H1 (cell line): ENCODE measurements at regions not wholly inside any gene's neighbourhood (a gene's known extent, or its start where the extent isn't known, plus 50 kb on each side); places are given as distances from the start of the nearest gene placed in this dataset.

ENCODE experiments used
- CTCF ChIA-PET: fragments of 300-600 bp; sonication (Branson Sonifier 250); formaldehyde crosslinking; loops from one replicate; lab custom pipeline; 2021; ENCODE audit not compliant: partially characterized antibody; lab: Charles Lee
- POLR2A ChIA-PET: fragments of 300-600 bp; sonication (Branson Sonifier 250); formaldehyde crosslinking; loops from one replicate; lab custom pipeline; 2021; ENCODE audit warnings: inconsistent platforms; ENCODE audit not compliant: partially characterized antibody; lab: Charles Lee
- DNase-seq, 2 experiments: peaks; one replicate each; pipeline versions ENCODE4 v3.0.0 to v3.0.0-alpha.2; 2010 to 2022; ENCODE audit warnings: low spot score in 2 of 2, low read depth in 1 of 2, mixed read lengths in 1 of 2
- FAIRE-seq: peaks from 2 replicates; lab custom pipeline; 2011; peaks lifted over from hg19 to GRCh38; lab: Jason Lieb, UNC
- H2AFZ ChIP-seq: 2 replicates; pipeline ENCODE4 v1.8.1; 2012; ENCODE audit warnings: low read length, inconsistent platforms
- H2AK5ac ChIP-seq: 2 replicates; pipeline ENCODE4 v1.6.1; 2013; ENCODE audit warnings: low read depth, low read length
- H2BK120ac ChIP-seq: replicated peaks from 2 replicates; pipeline ENCODE3; 2013; ENCODE audit warnings: low read depth, low read length, inconsistent platforms
- H2BK12ac ChIP-seq: 2 replicates; pipeline ENCODE4 v1.6.1; 2013; ENCODE audit warnings: low read depth, low read length
- H2BK15ac ChIP-seq: 2 replicates; pipeline ENCODE4 v1.6.1; 2013; ENCODE audit warnings: low read length
- H2BK20ac ChIP-seq: 2 replicates; pipeline ENCODE4 v1.6.1; 2013; ENCODE audit warnings: low read length
- H2BK5ac ChIP-seq: 2 replicates; pipeline ENCODE4 v1.6.1; 2013; ENCODE audit warnings: low read depth, low read length
- H3K14ac ChIP-seq: 2 replicates; pipeline ENCODE4 v1.6.1; 2013; ENCODE audit warnings: inconsistent platforms; ENCODE audit not compliant: insufficient read length
- H3K18ac ChIP-seq: 2 replicates; pipeline ENCODE4 v1.6.1; 2013; ENCODE audit warnings: low read length; ENCODE audit errors: extremely low read depth
- H3K23ac ChIP-seq: 2 replicates; pipeline ENCODE4 v1.6.1; 2013; ENCODE audit warnings: inconsistent platforms; ENCODE audit not compliant: insufficient read length
- H3K23me2 ChIP-seq: 2 replicates; pipeline ENCODE4 v1.6.1; 2013; ENCODE audit warnings: low read depth, low read length
- H3K27ac ChIP-seq: 2 replicates; pipeline ENCODE4 v1.6.1; 2011; ENCODE audit warnings: low read depth, low read length, inconsistent platforms
- H3K27me3 ChIP-seq, 4 experiments: replicated peaks in 1 of 4; 1 replicate in 1 of 4; 2 replicates in 3 of 4; pipeline versions ENCODE4 v1.6.1 to v1.8.1; 2011 to 2013; ENCODE audit warnings: low read length in 3 of 4, mild to moderate bottlenecking in 3 of 4, inconsistent platforms in 2 of 4, mixed read lengths in 2 of 4, moderate library complexity in 1 of 4; ENCODE audit not compliant: control insufficient read depth in 3 of 4, insufficient read depth in 3 of 4; ENCODE audit errors: extremely low read depth in 1 of 4
- H3K36me3 ChIP-seq, 4 experiments: 2 replicates each; pipeline versions ENCODE4 v1.6.1 to v1.8.1; 2011 to 2013; ENCODE audit warnings: mild to moderate bottlenecking in 4 of 4, low read length in 3 of 4, moderate library complexity in 2 of 4, control low read depth in 1 of 4, inconsistent platforms in 1 of 4; ENCODE audit not compliant: insufficient read depth in 4 of 4, control insufficient read depth in 2 of 4
- H3K4ac ChIP-seq: replicated peaks from 2 replicates; pipeline ENCODE3; 2013; ENCODE audit warnings: low read length, low read depth, mixed read lengths, inconsistent platforms; ENCODE audit not compliant: insufficient read length
- H3K4me1 ChIP-seq, 4 experiments: replicated peaks in 1 of 4; 1 replicate in 1 of 4; 2 replicates in 3 of 4; pipeline versions ENCODE4 v1.6.1 to v1.8.1; 2011 to 2013; ENCODE audit warnings: low read length in 3 of 4, inconsistent platforms in 2 of 4, mixed read lengths in 1 of 4; ENCODE audit not compliant: insufficient read depth in 4 of 4, control insufficient read depth in 3 of 4
- H3K4me2 ChIP-seq, 2 experiments: 2 replicates each; pipeline versions ENCODE4 v1.6.1 to v1.8.1; 2011 to 2013; ENCODE audit warnings: low read depth in 2 of 2, low read length in 2 of 2, control low read depth in 1 of 2, inconsistent platforms in 1 of 2, mild to moderate bottlenecking in 1 of 2; ENCODE audit not compliant: insufficient read depth in 1 of 2
- H3K4me3 ChIP-seq, 4 experiments: fragments of 200-600, 300-600 bp in 1 of 4; sonication (generic), shearing (Covaris generic), sonication (Bioruptor Twin) in 1 of 4; 2 replicates each; pipeline versions ENCODE4 v1.5.1 to v1.8.1; 2011 to 2016; ENCODE audit warnings: low read length in 4 of 4, low read depth in 3 of 4, control low read depth in 2 of 4, inconsistent platforms in 2 of 4, mild to moderate bottlenecking in 2 of 4, mixed read lengths in 1 of 4, moderate library complexity in 1 of 4; ENCODE audit not compliant: insufficient read depth in 2 of 4; ENCODE audit errors: extremely low read depth in 1 of 4
- H3K56ac ChIP-seq: replicated peaks from 2 replicates; pipeline ENCODE3; 2013; ENCODE audit warnings: low read depth, mild to moderate bottlenecking, mixed read lengths, low read length, inconsistent platforms; ENCODE audit not compliant: insufficient read length
- H3K79me1 ChIP-seq: 2 replicates; pipeline ENCODE4 v1.6.1; 2013; ENCODE audit warnings: low read depth, low read length, control low read depth
- H3K79me2 ChIP-seq, 2 experiments: 2 replicates each; pipeline versions ENCODE4 v1.6.1 to v1.8.1; 2012 to 2013; ENCODE audit warnings: low read length in 2 of 2, mild to moderate bottlenecking in 2 of 2, inconsistent platforms in 1 of 2; ENCODE audit not compliant: insufficient read depth in 2 of 2, control insufficient read depth in 1 of 2
- H3K9ac ChIP-seq, 4 experiments: replicated peaks in 1 of 4; 1 replicate in 1 of 4; 2 replicates in 3 of 4; pipeline versions ENCODE4 v1.6.1 to v1.8.1; 2011 to 2013; ENCODE audit warnings: low read depth in 3 of 4, low read length in 3 of 4, control low read depth in 2 of 4, mild to moderate bottlenecking in 2 of 4, moderate library complexity in 2 of 4, inconsistent platforms in 1 of 4; ENCODE audit errors: extremely low read depth in 1 of 4
- H3K9me3 ChIP-seq, 2 experiments: 2 replicates each; pipeline versions ENCODE4 v1.6.1 to v1.8.1; 2012 to 2013; ENCODE audit warnings: mild to moderate bottlenecking in 2 of 2, moderate library complexity in 2 of 2, control low read depth in 1 of 2, inconsistent platforms in 1 of 2, low read depth in 1 of 2, low read length in 1 of 2, mixed read lengths in 1 of 2; ENCODE audit not compliant: insufficient read depth in 2 of 2
- H4K20me1 ChIP-seq, 2 experiments: replicated peaks in 1 of 2; 2 replicates each; pipeline versions ENCODE3 to v1.8.1; 2011 to 2013; ENCODE audit warnings: inconsistent platforms in 2 of 2, low read length in 2 of 2, mild to moderate bottlenecking in 1 of 2; ENCODE audit not compliant: insufficient read depth in 2 of 2, control insufficient read depth in 1 of 2
- H4K5ac ChIP-seq: 2 replicates; pipeline ENCODE4 v1.6.1; 2013; ENCODE audit warnings: low read length, low read depth, mixed read lengths, inconsistent platforms; ENCODE audit not compliant: insufficient read length
- H4K8ac ChIP-seq: 2 replicates; pipeline ENCODE4 v1.8.0; 2013; ENCODE audit warnings: mild to moderate bottlenecking, moderate library complexity, low read length, inconsistent platforms; ENCODE audit not compliant: insufficient read depth; ENCODE audit errors: extremely low read depth
- H4K91ac ChIP-seq: replicated peaks from 2 replicates; pipeline ENCODE3; 2013; ENCODE audit warnings: low read length, mixed read lengths, inconsistent platforms; ENCODE audit not compliant: insufficient read length
- ATF3 ChIP-seq: IDR thresholded peaks from 2 replicates; pipeline ENCODE4 v1.6.1; 2011; ENCODE audit warnings: low read depth, mild to moderate bottlenecking, low read length; ENCODE audit not compliant: insufficient read depth
- JUN ChIP-seq: IDR thresholded peaks from 2 replicates; pipeline ENCODE4 v1.6.1; 2011; ENCODE audit warnings: low read depth, mild to moderate bottlenecking, improper control_type of control experiment, low read length
- RFX5 ChIP-seq: IDR thresholded peaks from 2 replicates; pipeline ENCODE4 v1.6.1; 2011; ENCODE audit warnings: low read depth, low read length, improper control_type of control experiment, borderline replicate concordance
- TAF1 ChIP-seq: IDR thresholded peaks from 2 replicates; pipeline ENCODE4 v1.6.1; 2011; ENCODE audit warnings: mild to moderate bottlenecking, low read depth, low read length
- YY1 ChIP-seq: IDR thresholded peaks from 2 replicates; pipeline ENCODE4 v1.6.1; 2011; ENCODE audit warnings: low read depth, mild to moderate bottlenecking, low read length
- WGBS, 2 experiments: shearing (Covaris generic) in 1 of 2; methylation state at CpG; one replicate each; pipeline versions ENCODE4 v1.1.6 to v1.1.7; 2013 to 2015; ENCODE audit warnings: low lambda C conversion rate in 2 of 2, mixed read lengths in 2 of 2, inconsistent platforms in 1 of 2, low coverage in 1 of 2, missing lambda C conversion rate in 1 of 2; ENCODE audit not compliant: insufficient replicate concordance in 2 of 2, insufficient coverage in 1 of 2, insufficient read length in 1 of 2; ENCODE audit errors: extremely low coverage in 1 of 2, missing lambda C conversion rate in 1 of 2; 5-methylcytosine and 5-hydroxymethylcytosine counted together

- Histone ChIP-seq H2BK120ac (no peak overlapping the region), H2BK5ac (no peak overlapping the region), H3K18ac (no peak overlapping the region), H3K9me3 (no peaks in the 10 kb centered on the region), H3K27ac (no peak overlapping the region), H3K27me3 (no peaks in the 10 kb centered on the region), H3K4me3 (no peak overlapping the region), H3K14ac (no peak overlapping the region), H3K23me2 (no peaks in the 10 kb centered on the region), H3K56ac (no peak overlapping the region), H3K23ac (no peak overlapping the region), H2BK12ac (no peak overlapping the region), H4K91ac (no peak overlapping the region), H2AFZ (no peak overlapping the region), H4K5ac (no peak overlapping the region), H2AK5ac (no peak overlapping the region), H3K4ac (no peak overlapping the region), H3K9ac (no peak overlapping the region), H3K4me2 (no peak overlapping the region), H4K8ac (no peak overlapping the region), H4K20me1 (no peaks in the 10 kb centered on the region), H2BK15ac (no peak overlapping the region), H3K79me2 (no peaks in the 10 kb centered on the region), H3K4me1 (no peaks in the 10 kb centered on the region), H2BK20ac (no peak overlapping the region), H3K79me1 (no peaks in the 10 kb centered on the region), H3K36me3 (no peaks in the 10 kb centered on the region)
- ChIA-PET CTCF (interaction anchor here (1.0 kb wide), 1 partner anchor 90 kb away, joined by 3 read pairs; no protein-coding TSS in a partner anchor), POLR2A (no interaction called here)
- TF ChIP-seq RFX5, result no peak
- no peak for TF ChIP-seq ATF3
- TF ChIP-seq TAF1, result no peak
- no peak for TF ChIP-seq JUN
- TF ChIP-seq YY1, result no peak
- no peak for FAIRE-seq
- DNase-seq, result no peak
- WGBS, 2 experiments, result 48% methylated on average over 2 of the region's 2 CpGs; no CpG with 5 or more reads in 1 of the 2 experiments
Observed at GRCh38 chr13:62302341-62302740, 886.7 kb upstream of the PCDH20 start.
